Activated CD8-positive, alpha-beta memory T cell treated with anti-CD3 and anti-CD28 coated beads, Interleukin-2, amount 50 U/mL, for 24 hours (primary cell): ENCODE measurements at regions not wholly inside any gene's neighbourhood (a gene's known extent, or its start where the extent isn't known, plus 50 kb on each side); places are given as distances from the start of the nearest gene placed in this dataset.

Source experiments
- DNase-seq: peaks from one replicate; pipeline ENCODE4 v3.0.0-alpha.2; 2020; ENCODE audit errors: extremely low read depth

DNA sequence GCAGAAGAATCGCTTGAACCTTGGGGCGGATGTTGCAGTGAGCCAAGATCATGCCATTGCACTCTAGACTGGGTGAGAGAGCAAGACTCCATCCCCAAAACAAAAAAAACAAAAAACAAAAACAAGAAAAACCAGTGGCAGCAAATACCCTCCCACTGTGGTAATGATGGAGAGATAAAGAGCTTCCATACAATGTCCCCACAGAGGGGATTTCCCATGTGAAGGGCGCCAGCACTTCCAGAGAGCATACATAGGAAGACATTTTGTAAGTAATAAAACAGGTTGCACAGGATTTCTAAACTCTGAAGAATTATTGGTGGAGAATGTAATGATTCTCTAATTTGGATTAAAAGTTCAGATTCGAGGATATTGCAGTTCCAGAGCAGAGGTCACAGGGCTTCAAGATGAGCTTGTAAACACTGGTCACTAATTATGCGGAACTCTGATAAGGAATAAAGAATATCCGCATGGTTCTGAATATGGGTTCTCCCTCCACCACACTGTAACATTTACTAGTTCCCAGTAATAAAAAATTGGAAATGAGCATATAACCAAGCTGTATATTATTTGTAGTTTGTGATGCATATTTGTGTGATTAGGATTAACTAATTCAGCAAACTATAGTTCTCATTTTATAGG, 290.1 kb upstream of the SLC10A2 start:
- no peak for DNase-seq

DNA sequence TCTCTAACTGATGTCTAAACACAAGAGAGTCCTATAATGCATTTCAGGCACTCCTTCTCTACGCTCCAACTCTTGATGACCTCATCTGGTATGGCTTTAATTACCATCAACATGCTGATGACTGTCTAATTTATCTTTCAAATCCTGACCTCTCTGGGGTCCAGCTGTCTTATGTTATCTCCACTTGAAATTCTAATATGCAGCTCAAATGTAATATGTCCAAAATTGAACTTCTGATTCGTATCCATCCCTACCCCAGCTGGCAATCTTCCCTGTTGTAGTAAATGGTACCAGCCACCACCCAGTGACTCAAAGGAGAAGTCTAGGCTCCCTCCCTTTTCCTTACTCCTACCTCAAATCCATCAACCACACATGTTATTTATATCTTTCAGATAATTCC, 288.0 kb upstream of the SLC10A2 start:
- DNase-seq: no peak

DNA sequence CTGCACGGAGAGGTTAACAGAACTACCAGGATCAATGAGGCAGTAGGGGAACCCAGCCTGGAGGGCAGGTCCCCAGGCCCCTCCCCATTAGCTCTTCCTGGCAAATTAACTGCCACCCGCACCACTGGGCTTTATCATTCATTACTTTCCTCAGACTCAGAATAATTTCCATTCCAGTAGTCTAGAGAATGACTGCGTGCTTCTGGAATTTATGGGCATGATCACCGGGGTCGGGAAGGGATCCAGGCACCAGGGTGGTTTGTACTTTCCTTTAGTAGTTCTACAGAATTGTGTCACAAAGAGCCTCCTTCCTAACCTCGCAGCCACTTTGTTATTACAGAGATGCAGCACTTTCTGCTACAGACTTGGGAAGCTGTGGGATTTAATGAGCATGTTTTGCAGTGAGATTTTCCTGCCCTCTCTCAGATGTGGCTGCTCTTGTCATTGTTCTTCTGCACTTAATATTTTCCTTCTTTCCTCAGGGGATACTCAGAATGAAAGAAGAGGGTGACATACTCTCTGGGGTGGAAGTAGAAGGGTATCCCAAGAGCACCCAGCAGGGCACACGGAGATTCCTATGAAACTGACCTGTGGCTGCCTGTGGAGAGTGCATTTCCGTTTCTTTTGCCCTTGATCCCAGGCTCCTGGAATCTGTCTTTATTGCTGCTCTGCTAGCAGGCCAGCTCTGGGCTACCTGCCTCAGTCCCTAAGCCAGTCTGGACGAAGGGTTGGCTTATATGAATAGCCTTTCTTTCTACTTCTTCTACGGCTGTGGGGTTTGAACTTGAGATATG, 285.0 kb upstream of the SLC10A2 start:
- no peak for DNase-seq

DNA sequence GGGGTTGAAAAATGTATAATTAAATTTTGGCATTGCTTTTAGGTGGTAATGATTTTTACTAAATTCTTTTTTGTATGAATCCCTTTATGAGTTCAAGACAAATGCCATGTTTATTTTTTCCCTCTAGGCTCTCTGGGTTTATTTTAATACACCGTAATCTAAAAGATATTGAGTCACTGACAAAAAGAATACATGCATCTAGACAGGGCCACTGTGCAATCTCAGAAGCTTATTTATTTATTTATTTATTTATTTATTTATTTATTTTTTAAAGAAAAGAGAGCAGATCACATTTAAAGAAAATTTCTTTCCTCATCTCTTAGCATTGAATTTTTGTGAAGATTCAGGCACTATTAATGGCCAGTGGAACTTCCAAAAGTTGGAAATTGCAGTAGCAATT, 283.9 kb upstream of the SLC10A2 start:
- DNase-seq: no peak

DNA sequence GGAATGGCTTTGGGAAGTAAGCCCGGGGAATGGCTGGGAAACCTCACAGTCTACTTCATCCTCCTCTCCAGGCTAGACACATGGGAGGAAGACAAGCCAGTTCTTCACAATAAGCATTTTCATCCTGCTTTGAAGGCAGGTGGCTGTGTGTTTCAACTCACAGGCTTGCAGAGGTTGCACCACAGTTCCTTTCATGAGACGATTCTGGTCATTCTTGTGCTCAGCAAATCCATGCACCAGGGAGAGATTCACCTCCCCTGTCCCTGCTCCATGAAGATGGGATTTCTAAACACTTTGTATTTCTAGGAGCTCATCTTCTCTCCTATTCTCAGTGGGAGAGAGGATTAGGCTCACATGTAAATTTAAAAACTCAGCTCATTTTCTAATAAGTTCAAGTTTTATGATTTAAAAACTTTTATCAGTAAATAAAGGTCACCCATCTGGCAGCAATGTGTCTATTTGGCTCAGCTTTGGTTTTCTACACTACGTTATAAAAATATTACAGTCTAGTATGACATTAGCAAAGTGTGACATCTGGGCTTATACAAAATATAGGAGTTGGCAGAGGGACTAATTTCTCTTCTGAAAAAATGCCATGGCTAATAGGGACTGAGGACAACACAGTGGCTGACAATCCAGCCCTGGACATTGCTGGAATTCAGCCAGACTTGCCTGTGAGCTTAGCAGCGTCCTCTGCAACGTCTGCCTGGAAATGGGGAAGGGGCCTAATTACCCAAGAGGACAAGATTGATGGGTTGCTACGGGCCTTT, 283.2 kb upstream of the SLC10A2 start:
- no peak for DNase-seq

DNA sequence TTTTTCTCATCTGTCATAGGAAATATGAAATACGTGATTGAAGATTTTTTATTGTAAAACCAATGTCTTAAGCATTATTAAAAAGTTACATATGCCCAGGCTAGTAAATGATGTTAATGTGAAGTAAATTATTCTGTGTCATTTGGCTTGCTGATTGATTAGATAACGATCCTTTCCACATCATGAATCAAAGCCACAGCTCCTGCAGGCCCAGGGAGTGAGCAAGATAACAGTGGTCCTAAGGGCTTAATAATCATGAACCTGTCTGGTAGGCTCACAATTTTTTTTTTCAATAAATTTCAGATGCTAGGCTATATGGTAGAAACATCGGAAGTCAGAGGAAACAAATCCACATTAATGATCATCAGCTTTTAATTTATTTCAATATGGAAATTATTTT, 269.0 kb upstream of the SLC10A2 start:
- no peak for DNase-seq

DNA sequence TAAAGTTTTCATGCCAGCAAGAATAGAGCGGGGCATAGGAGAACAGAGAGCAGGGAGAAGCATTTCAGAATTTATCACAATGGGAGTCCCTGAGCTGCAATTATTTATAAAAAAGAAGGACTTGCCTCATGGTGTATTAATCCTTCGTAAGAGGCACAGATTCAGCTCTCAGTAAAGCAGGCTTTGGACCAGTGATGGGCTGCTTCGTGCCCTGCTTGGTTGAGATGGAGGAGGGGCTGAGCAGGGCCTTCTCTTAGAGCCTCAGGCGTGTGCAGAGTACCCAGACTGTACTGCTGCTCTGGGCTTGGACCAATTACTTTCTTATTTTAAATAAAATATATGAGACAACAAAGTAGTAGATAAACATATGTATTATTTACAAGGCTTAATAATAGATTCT, 265.7 kb upstream of the SLC10A2 start:
- no peak for DNase-seq

DNA sequence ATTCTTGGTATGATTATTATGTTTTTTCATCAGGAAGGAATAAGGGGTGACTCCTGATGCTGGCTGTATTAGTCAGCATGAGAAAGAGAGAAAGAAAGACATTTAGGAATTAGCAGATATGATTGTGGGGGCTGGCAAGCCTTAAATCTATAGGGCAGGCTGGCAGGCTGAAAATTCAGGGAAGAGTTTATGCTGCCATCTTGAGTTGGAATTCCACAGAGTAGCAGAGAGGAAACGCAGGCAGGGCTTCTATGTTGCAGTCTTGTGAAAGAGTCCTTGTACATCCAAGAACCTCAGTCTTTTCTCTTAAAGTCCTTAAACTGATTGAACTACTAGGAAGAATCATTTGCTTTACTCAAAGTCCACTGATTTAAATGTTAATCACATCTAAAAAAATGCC, 262.7 kb upstream of the SLC10A2 start:
- DNase-seq: no peak

DNA sequence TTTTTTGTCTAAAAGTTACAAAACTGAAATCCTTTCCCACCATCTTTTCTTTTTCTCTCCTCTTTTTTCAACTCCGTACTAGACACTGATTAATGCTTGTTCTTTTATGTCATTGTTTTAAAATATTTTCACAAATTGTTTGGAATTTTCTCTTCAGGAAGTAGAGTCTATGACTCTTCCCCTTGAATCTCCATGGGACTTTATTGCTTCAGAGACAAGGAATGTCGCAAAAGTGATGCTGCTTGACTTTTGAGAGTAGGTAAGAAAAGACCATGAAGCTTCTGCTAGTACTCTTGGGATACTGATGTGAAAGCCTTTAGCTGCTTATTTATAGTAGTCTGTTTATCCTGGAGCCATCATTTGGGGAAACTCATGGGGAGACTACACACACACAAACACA, 260.1 kb upstream of the SLC10A2 start:
- DNase-seq: no peak

DNA sequence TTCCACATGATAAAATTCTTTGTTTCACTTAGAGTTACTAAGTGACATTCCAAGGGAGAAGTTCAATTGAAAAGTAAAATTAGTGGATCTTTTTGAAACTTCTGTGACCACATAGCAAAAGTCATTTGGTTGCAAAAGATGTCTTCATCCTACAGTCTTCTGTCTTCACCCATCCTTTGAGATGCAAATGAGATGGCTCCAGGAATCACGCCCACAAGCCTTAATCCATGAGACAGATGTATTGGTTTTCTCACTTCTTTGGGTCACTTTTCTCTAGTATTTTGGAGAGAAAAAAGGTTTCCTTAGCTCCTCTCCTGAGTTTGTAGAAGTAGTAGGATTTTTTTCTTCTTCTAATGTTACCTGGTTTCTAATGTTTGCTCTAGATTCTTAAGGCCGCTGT, 259.5 kb upstream of the SLC10A2 start:
- DNase-seq: no peak

DNA sequence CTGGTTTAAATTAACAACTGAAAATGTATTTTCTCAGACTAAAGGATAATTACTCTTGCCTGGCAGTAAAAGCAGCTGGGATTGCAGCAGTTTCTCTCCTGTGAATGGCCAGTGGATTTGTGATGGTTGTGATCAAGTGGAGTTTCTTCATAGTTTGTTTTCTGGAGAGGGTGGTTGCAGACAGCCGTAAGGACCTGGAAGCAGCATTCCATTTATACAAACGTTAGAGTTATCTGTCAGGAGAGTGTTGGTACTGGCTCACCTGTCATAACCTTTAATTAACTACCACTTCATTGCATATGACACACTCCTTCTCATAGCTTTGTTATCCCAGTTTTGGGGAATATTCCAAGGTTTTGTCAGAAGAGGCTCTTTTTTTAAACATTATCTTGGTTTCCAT, 258.4 kb upstream of the SLC10A2 start:
- DNase-seq: no peak

DNA sequence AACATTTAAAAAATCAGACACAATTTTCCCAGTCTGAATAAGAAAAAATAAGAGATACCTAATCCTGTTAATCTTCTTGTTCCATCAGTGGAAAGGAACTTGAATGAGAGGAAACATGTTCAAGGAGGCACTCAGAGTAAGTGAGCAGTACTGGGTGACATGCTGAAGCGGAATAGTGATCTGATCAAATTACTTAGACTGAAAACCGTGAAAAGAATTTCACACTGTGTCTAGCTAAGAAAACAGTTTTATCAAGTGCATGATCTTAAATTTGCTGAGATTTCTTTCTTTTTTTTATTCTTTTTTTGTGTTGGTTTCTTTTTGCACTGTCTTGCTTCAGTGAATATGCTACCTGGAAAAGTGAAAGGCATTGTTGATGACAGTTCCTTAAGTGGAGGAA, 249.5 kb upstream of the SLC10A2 start:
- no peak for DNase-seq

DNA sequence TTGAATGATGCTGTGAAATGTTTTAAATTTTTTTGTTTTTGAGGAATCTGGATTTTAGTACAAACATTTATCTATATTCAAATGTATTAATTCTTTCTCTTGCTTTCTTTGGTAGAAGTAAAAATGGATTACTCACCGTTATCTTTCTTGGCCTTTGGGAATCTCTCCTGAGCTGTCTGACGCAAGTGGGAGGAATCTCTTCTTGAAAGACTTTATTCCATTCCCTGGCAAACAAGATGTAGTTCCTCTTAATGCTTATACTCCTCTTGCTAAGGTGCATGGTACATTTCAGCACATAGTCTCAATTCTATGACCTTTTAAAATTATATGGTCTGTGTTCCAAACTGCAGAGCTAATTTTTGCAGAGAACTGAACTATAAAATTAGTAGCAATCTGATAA, 246.2 kb upstream of the SLC10A2 start:
- no peak for DNase-seq

DNA sequence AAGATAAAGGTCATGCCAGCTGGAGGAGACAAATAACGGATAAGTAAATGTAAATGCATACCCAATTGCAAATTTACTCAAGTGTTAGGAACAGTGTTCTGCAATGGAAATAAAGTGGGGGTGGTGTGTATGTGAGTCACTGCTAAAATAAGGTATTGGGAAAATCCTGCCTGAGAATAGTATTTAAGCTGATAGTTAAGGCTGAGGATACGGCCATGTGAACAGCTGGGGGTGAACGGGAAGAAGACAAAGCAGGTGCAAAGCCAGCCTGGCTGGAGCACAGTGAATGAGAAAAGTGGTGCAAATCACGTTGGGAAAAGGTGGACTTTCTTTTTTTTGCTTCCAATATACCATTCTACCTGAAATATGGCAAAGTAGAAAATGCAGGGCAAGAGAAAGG, 242.4 kb upstream of the SLC10A2 start:
- DNase-seq: no peak

DNA sequence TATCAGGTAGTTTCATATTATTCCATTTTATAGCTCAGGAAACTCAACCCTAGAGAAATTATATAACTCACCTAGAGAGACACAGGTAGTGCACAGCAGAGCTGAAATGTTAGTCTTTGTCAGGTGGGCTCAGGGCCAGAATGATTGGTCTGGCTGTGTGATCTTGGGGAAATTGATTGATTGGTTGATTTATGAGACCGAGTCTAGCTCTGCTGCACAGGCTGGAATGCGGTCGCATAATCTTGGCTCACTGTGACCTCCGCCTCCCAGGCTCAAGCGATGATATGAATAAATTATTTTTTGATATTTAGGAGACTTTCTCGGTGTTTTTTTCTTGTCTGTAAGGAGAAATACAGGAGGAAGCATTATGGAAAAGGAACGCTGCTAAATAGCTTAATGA, 239.9 kb upstream of the SLC10A2 start:
- no peak for DNase-seq

DNA sequence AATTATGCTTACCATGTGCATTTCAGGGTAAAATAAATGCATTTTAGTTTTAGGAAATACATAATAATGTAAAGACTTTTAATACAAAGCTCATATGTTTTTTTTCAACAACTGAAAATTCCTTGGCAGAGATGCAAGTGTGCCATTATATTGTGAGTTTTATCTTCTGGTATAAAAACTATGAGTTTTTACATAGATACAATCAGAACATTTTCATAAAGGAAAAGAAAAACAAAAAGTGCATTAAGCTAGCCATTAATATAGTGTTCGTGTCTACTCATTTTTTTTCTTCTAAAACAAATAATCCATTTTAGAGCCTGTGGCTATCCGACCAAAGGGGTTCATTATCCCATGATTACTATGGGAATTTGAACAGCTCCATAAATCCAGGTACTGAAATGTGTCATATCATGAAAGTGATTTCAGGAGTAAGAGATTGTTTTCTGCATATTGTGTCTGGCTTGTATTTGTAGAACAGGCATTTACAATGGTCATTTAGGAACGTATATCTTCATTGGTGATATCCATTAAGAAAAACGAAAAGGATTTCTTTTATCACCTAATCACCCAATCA, 236.9 kb upstream of the SLC10A2 start:
- no peak for DNase-seq

DNA sequence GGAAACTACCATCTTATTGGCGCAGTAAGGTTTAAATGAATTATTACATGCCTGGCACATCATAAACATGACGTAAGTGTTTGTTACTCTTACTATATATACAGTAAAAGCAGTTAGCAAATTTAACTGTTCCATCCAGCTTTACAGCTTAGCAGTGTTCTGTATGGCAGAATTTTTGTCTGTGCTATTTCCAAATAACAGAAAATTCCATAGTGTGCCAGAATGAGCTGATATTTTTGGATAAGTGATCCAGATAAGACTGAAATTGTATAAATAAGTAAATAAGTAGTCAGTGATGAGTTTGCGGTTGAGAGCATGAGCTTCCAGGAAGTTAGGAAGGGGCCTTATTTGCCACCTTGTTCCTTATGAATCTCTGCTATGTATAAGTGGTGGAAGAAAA, 236.5 kb upstream of the SLC10A2 start:
- no peak for DNase-seq

DNA sequence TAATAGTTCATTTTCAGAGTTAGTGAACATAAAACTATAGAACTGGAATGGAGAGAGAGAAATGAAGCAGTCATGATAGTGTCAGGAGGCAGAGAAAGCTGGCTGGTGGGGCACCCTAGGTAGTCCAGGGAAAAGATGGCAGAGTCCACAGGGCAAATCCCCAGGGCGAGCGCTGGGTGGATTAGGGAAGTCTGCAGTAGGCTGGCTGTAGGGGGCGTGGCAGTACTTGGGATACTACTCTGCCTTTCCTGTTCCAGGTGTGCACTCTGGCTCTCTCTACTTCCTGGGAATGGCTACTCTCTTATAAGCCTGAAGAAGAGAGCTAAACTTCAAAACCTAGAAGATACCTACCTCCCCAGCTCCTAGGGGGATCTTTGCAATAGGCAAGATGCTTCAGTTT, 232.9 kb upstream of the SLC10A2 start:
- no peak for DNase-seq

DNA sequence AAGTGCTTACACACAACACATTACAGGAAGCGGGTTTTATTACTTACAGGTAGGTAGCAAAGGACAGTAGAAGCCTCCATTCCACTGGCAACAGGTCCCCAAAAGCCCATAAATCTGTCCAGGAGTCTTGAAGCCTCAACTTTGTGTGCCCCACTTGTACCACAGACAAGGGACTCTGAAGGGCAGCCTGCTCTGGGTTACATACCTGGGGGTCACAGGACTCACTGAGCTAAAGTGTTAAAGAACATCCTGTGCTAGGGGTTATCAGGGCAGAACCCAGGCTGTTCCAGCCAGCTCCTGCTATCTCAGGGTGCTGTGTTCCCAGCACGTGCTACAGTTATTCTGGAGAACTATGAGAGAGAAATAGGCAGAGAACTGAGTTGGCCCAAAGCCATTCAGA, 230.9 kb upstream of the SLC10A2 start:
- no peak for DNase-seq

DNA sequence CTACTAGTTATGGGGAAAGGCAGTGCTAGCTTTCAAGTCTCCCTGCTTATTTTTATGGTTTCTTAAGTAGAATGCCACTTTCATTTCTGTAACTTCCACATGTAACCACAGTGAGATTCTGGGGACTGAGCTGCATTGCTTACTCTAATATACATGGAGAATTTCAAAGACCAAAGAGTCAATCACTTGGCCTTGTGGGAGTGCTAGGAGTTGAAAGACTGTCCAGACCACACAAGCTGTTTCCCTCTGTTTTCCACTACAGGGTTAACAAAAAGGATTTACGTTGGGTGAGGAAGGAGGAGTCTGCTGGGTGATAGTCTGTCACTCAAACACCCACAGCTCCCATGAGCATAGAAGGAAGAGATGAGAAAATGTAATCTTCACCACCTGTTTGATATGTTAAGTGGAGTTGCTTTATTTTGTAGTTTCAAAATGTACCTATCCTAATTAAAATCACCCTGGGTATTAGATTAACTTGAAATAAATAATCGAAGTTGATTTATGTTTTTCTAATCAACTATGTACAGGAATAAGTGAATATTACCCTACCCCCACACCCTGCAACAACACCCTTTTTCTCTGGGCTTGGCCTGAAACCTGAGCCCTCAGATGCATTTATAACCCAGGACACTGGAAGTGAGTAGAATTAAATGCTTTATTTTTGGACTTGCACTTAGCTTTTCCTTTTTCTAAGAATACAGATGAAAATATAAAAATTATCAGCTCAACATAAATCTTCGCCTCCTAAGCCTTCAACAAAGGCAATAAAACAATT, 225.8 kb upstream of the SLC10A2 start:
- no peak for DNase-seq

DNA sequence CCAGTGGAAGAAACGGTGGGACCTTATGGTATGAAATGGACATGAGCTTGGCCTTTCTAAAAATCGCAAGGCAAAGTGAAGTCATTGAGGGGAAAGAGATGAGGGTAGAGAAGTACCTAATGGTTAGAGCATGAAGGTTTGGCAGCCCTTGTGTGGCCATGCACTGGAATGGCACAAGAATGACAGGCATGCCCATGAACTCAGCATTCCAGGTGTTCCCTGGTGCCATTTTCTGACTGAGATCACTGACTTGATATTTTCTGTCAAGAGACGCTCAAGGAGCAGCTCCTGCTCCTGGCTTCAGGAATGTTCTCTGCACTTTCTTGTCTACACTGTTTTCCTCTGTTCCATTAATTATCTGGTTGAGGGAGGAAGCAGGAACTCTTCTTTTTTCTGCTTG, 225.0 kb upstream of the SLC10A2 start:
- no peak for DNase-seq

DNA sequence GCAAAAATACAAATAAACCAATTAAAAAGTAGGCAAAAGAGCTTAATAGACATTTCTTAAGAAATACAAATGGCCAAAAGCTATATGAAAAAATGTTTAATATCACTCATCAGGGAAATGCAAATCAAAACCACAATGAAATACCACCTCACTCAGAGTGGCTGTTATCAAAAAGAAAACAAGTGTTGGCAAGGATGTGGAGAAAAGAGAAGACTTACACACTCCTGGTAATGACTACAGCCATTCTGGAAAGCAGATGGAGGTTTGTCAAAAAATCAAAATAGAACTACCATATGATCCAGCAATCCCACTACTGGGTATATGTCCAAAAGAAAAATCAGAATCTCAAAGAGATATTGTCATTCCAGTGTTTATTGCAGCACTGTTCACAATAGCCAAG, 223.5 kb upstream of the SLC10A2 start:
- no peak for DNase-seq
